CD4-positive, alpha-beta T cell treated with Interleukin-6 at 100 ng/mL for 8 hours (primary cell): ENCODE measurements at regions not wholly inside any gene's neighbourhood (a gene's known extent, or its start where the extent isn't known, plus 50 kb on each side); places are given as distances from the start of the nearest gene placed in this dataset.

Source experiments
- DNase-seq: peaks from one replicate; pipeline ENCODE4 v3.0.0-alpha.2; 2020; ENCODE audit warnings: mixed read lengths, low spot score

DNA sequence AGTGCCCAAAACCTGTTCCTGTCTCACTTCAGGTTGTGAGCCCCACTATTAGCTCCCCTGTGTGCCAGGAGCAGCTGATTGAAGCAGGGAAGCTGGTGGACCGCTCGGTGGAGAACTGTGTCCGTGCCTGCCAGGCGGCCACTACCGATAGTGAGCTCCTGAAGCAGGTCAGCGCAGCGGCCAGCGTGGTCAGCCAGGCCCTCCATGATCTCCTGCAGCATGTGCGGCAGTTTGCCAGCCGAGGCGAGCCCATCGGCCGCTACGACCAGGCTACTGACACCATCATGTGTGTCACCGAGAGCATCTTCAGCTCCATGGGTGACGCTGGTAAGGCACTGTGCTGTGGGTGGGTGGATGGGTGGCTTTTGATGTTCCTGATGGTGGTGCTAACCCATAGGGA lies 334.1 kb upstream of the TPM1 start:
- no peak for DNase-seq

GRCh38 chr15:62709261-62709660 lies 333.3 kb upstream of the TPM1 start:
- DNase-seq, result no peak

GRCh38 chr15:62711691-62712454 lies 330.7 kb upstream of the TPM1 start:
- DNase-seq, result no peak

- no peak for DNase-seq
Observed at GRCh38 chr15:62712455-62712839, 330.1 kb upstream of the TPM1 start.

DNA sequence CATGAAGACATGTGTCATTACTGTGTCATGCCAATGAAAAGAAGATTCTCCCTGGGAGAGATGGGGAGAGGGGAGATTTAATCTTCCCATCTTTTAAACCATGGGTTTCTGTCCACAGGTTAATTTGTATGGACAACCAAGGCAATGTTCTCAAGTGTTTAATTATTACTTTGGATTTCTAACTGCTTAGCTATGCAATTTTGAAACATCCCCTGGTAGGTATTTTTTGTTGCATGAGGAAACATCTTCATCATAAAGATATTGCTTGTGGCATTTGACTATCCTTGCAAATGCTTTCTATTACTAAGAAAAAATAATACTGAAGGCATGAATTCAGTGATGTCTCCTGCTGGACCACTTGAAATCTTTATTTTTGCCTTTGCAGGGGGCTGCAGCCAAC lies 326.6 kb upstream of the TPM1 start:
- no peak for DNase-seq

DNA sequence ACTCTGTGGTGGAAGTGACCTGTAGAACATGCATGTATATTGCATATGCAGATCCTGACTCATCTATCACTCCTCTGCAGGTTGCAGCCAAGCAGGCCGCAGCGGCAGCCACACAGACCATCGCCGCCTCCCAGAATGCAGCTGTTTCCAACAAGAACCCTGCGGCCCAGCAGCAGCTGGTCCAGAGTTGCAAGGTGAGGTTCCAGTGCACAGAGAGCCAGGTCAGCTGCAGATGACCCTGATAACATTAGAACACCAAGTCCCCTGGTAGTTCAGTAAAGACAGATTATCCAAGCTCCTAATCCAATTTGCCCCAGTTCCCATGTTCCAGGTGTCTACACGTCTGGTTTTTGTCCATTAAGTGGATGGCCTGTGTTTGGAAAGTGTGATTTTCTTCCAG lies 325.1 kb upstream of the TPM1 start:
- no peak for DNase-seq

GRCh38 chr15:62719316-62719715 lies 323.2 kb upstream of the TPM1 start:
- DNase-seq, result no peak

DNA sequence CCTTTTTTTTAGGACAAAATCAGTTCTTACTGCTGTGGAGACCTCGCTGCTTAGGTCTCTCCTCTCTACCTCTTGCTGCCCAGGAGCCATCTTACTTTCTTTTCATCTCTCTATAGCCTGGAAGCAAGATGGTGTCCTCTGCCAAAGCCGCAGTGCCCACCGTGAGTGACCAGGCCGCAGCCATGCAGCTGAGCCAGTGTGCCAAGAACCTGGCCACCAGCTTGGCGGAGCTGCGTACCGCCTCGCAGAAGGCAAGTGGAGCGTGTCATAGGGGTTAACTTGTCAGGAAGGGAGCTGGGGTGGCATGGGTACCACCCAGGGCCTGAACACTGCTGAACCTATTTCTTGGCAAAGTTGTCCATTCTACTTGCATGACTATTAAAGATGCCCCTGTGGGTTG lies 320.3 kb upstream of the TPM1 start:
- DNase-seq, result no peak

- DNase-seq, result no peak
Observed at GRCh38 chr15:62726461-62726860, 316.1 kb upstream of the TPM1 start.

DNA sequence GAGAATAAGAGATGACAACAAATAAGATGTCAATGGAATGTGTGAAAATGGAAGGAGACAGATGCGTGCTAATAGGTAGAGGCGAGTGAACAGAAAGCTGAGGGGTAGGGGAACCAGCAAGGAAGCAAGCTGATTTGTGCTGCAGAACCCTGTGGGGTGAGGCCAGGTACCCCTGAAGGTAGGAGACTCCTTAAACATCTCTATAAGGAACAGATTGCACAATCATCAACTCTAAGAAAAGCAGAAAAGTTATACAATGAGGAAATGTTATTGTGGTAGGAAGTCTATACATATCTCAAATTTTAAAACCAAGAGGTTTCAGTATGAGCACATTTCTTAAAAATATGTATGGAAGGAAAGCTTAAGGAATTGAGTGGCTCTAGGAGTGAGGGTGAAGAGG lies 315.0 kb upstream of the TPM1 start:
- no peak for DNase-seq

- DNase-seq, result no peak
Observed at GRCh38 chr15:62730825-62731224, 311.7 kb upstream of the TPM1 start.

DNA sequence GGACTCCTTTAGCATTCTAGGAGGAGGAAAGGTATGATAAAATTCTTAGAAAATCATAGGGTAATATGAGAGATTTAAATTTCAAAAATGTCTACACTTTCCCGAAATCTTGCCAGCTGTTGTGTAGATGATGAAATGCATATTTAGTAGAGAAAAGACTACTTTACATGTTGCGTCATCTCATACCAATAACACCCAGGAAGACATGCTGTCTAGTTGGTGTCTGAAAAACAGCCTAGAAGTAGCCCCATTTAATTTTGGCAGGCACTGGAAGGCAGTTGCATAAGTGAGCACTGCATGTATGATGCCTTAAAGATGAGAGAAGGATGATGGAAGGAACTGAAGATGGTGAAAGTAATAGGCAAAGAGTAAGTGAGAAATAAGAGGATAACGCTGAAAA lies 310.5 kb upstream of the TPM1 start:
- DNase-seq, result no peak

DNA sequence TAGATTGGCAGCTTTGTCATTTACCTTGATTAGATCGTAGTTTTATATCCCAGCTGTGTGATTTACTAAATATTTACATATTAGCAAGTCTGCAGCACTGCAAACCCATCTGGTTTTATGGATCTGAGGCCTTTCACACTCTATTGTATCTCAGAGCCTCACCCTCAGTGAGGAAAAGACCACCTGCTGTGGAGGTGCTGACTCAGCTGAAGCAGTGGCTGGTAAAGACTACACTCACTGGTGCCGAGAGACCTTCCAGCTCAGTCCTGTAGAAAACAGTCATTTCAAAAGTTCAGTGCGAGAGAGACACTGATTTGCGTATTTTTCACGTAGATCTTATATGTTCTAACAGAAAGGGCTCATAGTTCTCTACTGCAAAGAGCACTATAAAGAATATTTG lies 307.8 kb upstream of the TPM1 start:
- DNase-seq, result no peak

- DNase-seq, result no peak
Observed at GRCh38 chr15:62736756-62737155, 305.8 kb upstream of the TPM1 start.

DNA sequence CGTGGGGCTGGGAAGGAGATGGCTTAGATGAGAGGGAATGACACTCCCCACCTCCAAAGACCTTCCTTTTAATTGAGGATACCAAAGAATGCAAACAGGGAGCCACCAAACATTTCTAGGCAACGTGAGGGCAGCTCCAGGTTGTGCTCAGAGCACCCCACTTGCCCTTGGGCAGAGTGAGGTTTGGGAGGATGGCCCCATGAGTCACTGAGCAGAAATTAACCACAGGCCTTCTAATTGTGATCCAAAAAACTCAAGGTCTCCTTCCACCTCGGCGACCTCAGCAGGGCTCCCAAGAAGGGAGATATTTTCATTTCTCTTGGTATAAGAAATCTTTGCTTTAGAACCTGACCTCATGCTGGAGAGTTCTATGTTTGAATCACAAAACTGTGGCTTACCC lies 305.0 kb upstream of the TPM1 start:
- no peak for DNase-seq

- DNase-seq, result no peak
Observed at GRCh38 chr15:62739082-62739481, 303.5 kb upstream of the TPM1 start.

DNA sequence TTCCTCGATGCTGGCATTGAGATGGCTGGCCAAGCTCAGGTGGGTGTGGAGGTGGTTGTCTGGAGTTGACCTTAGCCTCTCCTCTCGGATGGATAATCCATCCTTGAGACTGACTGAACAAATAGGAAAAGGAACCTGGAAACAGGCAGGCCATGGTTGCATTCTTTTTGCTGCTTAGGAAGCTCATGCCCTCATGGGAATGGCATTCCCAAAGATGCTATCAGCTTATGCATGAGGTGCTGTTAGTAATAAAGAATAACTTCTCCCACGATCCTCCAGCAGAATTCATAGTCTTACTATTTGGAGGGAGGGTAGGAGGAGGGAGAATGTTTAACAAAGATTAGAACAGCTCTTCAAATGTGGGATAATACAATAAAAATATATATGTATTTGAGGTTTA lies 303.0 kb upstream of the TPM1 start:
- DNase-seq, result no peak

- DNase-seq, result no peak
Observed at GRCh38 chr15:62740141-62741004, 302.2 kb upstream of the TPM1 start.

GRCh38 chr15:62741106-62741505 lies 301.4 kb upstream of the TPM1 start:
- no peak for DNase-seq

- peak; percentile 23 for DNase-seq
Observed at GRCh38 chr15:62742409-62743171, 300.0 kb upstream of the TPM1 start.

DNA sequence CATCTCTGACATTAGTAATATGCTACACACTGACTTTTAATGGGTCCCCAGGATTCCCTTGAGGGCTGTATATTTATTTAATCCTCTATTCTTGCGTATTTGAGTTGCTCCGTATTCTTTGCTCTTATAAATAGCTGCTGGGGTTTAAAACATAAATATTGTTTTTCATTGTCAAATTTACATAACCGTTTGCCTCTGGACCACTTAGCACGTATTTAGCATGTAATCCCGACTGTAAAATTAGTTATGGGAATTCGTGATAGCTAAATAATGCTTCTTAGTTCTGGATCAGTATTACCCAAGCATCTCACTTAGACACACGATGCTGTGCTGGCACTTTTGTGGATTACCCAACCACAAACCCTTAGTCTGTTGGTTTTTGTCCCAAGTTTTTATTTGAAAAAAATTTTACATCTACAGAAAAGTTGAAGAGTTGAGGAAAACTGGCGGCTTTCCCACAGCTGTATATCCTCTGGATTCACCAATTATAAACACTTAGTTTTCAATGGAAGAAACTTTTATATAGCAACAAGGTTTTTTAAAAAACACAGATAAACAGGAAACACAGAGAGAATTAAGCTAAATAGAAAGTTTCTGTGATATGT lies 296.8 kb upstream of the TPM1 start:
- DNase-seq, result no peak

GRCh38 chr15:62748196-62748595 lies 294.4 kb upstream of the TPM1 start:
- DNase-seq, result no peak
